A673 (cell line): ENCODE measurements at regions not wholly inside any gene's neighbourhood (a gene's known extent, or its start where the extent isn't known, plus 50 kb on each side); places are given as distances from the start of the nearest gene placed in this dataset.

ENCODE experiments used
- BruUV-seq: library from RNA; stranded (reverse); fragments of 400-500 nt; replicated peaks from 2 replicates; lab custom pipeline; 2021; lab: Mats Ljungman, UMichigan
- CTCF ChIA-PET: fragments of 300-600 bp; sonication (Branson Sonifier 250); formaldehyde crosslinking; loops from one replicate; lab custom pipeline; 2022; ENCODE audit warnings: antibody characterized with exemption; lab: Charles Lee
- POLR2A ChIA-PET: fragments of 300-600 bp; sonication (Branson Sonifier 250); formaldehyde crosslinking; loops from one replicate; lab custom pipeline; 2022; ENCODE audit warnings: antibody characterized with exemption; ENCODE audit not compliant: low non-redundant PET; lab: Charles Lee
- DNase-seq: peaks from one replicate; pipeline ENCODE4 v3.0.0-alpha.2; 2015; ENCODE audit warnings: low spot score
- H3K27ac ChIP-seq: fragments of 200-600 bp; sonication (generic); 2 replicates; pipeline ENCODE4 v1.5.1; 2016; ENCODE audit warnings: mixed run types, low read depth, mild to moderate bottlenecking, mixed read lengths, antibody characterized with exemption, low read length; ENCODE audit not compliant: poor library complexity, severe bottlenecking
- H3K27me3 ChIP-seq: fragments of 200-600 bp; sonication (generic); replicated peaks from 2 replicates; pipeline ENCODE4 v1.6.1; 2017; ENCODE audit warnings: mixed run types, low read depth, mild to moderate bottlenecking, mixed read lengths, antibody characterized with exemption, low read length; ENCODE audit not compliant: insufficient read depth, poor library complexity
- H3K36me3 ChIP-seq: fragments of 200-600 bp; sonication (generic); 2 replicates; pipeline ENCODE4 v1.6.1; 2016; ENCODE audit warnings: mixed run types, mild to moderate bottlenecking, mixed read lengths, antibody characterized with exemption, low read length; ENCODE audit not compliant: insufficient read depth, poor library complexity, severe bottlenecking
- H3K4me1 ChIP-seq: fragments of 200-600 bp; sonication (generic); 2 replicates; pipeline ENCODE4 v1.6.1; 2017; ENCODE audit warnings: mixed run types, mild to moderate bottlenecking, mixed read lengths, antibody characterized with exemption, low read length; ENCODE audit not compliant: insufficient read depth, poor library complexity, severe bottlenecking
- H3K4me3 ChIP-seq: fragments of 200-600 bp; sonication (generic); 2 replicates; pipeline ENCODE4 v1.5.1; 2016; ENCODE audit warnings: low read depth, mixed run types, mild to moderate bottlenecking, mixed read lengths, low read length; ENCODE audit not compliant: poor library complexity, severe bottlenecking
- H3K9me3 ChIP-seq: fragments of 200-600 bp; sonication (generic); 2 replicates; pipeline ENCODE4 v1.6.1; 2016; ENCODE audit warnings: mixed run types, low read depth, mild to moderate bottlenecking, mixed read lengths, antibody characterized with exemption, low read length; ENCODE audit not compliant: poor library complexity, severe bottlenecking
- EZH2 ChIP-seq: fragments of 200-600 bp; sonication (generic); IDR thresholded peaks from 2 replicates; pipeline ENCODE4 v1.6.1; 2017; ENCODE audit warnings: borderline replicate concordance, low read depth, mild to moderate bottlenecking, mixed read lengths, antibody characterized with exemption, low read length; ENCODE audit not compliant: poor library complexity, severe bottlenecking
- intact Hi-C: fragments of 100-400 bp; cut with micrococcal nuclease; formaldehyde crosslinking; loops from one replicate; pipeline ENCODE4 v1.10.0; 2022; ENCODE audit not compliant: unreplicated experiment
- TF ChIP-seq, protein P1 (sequence below): fragments of 300-800, 200-600 bp; sonication (generic); conservative IDR thresholded peaks from 2 replicates; pipeline ENCODE4 v1.5.1; 2017; ENCODE audit warnings: low read depth, mild to moderate bottlenecking, antibody characterized with exemption, low read length, moderate library complexity, mixed read lengths

DNA sequence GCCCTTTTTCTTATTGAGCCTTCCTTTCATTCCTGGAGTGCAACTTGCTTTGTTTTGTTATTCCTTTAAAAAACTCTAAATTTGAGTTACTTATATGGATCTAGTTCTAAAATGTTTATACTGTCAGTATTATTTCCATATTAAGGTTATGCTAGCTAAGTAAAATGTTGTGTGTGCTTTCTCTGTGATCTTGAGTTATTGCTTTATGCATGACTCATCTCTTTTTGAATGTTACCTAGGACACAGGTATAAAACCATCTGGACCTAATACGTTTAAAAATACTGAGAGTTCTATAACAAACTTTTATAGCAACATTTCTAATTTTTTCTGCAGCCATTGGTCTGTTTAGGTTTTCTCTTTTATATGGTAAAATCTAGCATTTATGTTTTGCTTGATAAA lies 132.8 kb upstream of the LGR5 start:
- no TSS peak for BruUV-seq
- Histone ChIP-seq H3K4me1 (peaks cover 6% of the 10 kb centered on the region), H3K9me3 (no peaks in the 10 kb centered on the region), H3K36me3 (no peaks in the 10 kb centered on the region), H3K27me3 (no peaks in the 10 kb centered on the region), H3K4me3 (no peak overlapping the region), H3K27ac (no peak overlapping the region)
- ChIA-PET POLR2A (no interaction called here), CTCF (no interaction called here)
- no peak for TF ChIP-seq EZH2
- TF ChIP-seq, protein P1, sequence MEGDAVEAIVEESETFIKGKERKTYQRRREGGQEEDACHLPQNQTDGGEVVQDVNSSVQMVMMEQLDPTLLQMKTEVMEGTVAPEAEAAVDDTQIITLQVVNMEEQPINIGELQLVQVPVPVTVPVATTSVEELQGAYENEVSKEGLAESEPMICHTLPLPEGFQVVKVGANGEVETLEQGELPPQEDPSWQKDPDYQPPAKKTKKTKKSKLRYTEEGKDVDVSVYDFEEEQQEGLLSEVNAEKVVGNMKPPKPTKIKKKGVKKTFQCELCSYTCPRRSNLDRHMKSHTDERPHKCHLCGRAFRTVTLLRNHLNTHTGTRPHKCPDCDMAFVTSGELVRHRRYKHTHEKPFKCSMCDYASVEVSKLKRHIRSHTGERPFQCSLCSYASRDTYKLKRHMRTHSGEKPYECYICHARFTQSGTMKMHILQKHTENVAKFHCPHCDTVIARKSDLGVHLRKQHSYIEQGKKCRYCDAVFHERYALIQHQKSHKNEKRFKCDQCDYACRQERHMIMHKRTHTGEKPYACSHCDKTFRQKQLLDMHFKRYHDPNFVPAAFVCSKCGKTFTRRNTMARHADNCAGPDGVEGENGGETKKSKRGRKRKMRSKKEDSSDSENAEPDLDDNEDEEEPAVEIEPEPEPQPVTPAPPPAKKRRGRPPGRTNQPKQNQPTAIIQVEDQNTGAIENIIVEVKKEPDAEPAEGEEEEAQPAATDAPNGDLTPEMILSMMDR = no peak
- DNase-seq = no peak
- intact Hi-C loops = no loop called here

- no peak for DNase-seq
- H3K27ac ChIP-seq = no peak overlapping the region
- TF ChIP-seq, protein P1 = no peak
- TF ChIP-seq EZH2 = no peak
- ChIA-PET CTCF (no interaction called here), POLR2A (no interaction called here)
- no peaks in the 10 kb centered on the region for H3K9me3 ChIP-seq
- intact Hi-C loops = no loop called here
- H3K4me3 ChIP-seq = no peak overlapping the region
- H3K4me1 ChIP-seq = no peaks in the 10 kb centered on the region
- no peaks in the 10 kb centered on the region for H3K36me3 ChIP-seq
- no peaks in the 10 kb centered on the region for H3K27me3 ChIP-seq
- no TSS peak for BruUV-seq
Observed at GRCh38 chr12:71304306-71304705, 135.3 kb upstream of the LGR5 start.

- Histone ChIP-seq H3K4me1 (no peaks in the 10 kb centered on the region), H3K4me3 (no peak overlapping the region), H3K27ac (no peak overlapping the region), H3K27me3 (no peaks in the 10 kb centered on the region), H3K9me3 (no peaks in the 10 kb centered on the region), H3K36me3 (no peaks in the 10 kb centered on the region)
- ChIA-PET CTCF (no interaction called here), POLR2A (no interaction called here)
- no peak for DNase-seq
- intact Hi-C loops = no loop called here
- TF ChIP-seq EZH2 = no peak
- TF ChIP-seq, protein P1 = no peak
- no TSS peak for BruUV-seq
Observed at GRCh38 chr12:71303199-71303598, 136.4 kb upstream of the LGR5 start.
